Neural progenitor cell (in vitro differentiated cells): ENCODE measurements at regions not wholly inside any gene's neighbourhood (a gene's known extent, or its start where the extent isn't known, plus 50 kb on each side); places are given as distances from the start of the nearest gene placed in this dataset.

Experiments used
- EZH2phosphoT487 ChIP-seq: fragments of 200-600 bp; sonication (generic); IDR thresholded peaks from 2 replicates; pipeline ENCODE4 v1.6.1; 2017; ENCODE audit warnings: antibody characterized with exemption
- TF ChIP-seq, protein P1 (sequence below): fragments of 200-600 bp; sonication (generic); IDR thresholded peaks from 2 replicates; pipeline ENCODE4 v1.5.1; 2017; ENCODE audit warnings: antibody characterized with exemption, mild to moderate bottlenecking

DNA sequence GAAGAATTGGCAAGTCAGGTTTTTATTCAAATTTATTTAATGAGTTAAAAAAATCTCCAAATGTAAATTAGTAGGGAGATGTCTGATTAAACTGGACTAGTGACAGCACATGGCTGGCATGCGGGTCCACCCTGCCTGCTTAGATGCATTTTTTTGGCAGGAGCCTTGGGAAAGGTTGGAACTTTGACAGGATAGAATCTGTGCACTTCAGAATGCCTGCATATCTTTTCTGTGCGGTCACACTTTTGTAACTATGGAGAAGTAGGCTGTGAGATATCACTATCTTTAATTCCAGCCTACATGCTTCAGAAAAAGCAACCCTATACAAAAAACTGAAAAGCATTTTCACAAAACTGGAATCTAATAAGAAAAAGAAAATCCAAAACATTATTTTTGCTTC lies 317.8 kb downstream of the MBD2 start:
- TF ChIP-seq, protein P1, sequence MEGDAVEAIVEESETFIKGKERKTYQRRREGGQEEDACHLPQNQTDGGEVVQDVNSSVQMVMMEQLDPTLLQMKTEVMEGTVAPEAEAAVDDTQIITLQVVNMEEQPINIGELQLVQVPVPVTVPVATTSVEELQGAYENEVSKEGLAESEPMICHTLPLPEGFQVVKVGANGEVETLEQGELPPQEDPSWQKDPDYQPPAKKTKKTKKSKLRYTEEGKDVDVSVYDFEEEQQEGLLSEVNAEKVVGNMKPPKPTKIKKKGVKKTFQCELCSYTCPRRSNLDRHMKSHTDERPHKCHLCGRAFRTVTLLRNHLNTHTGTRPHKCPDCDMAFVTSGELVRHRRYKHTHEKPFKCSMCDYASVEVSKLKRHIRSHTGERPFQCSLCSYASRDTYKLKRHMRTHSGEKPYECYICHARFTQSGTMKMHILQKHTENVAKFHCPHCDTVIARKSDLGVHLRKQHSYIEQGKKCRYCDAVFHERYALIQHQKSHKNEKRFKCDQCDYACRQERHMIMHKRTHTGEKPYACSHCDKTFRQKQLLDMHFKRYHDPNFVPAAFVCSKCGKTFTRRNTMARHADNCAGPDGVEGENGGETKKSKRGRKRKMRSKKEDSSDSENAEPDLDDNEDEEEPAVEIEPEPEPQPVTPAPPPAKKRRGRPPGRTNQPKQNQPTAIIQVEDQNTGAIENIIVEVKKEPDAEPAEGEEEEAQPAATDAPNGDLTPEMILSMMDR: no peak
- TF ChIP-seq EZH2phosphoT487: no peak
